ENCODE measurements at regions not wholly inside any gene's neighbourhood (a gene's known extent, or its start where the extent isn't known, plus 50 kb on each side); places are given as distances from the start of the nearest gene placed in this dataset.
"Not testable (repeated sequence)": the region's sequence is repeated elsewhere in the genome, so short reads cannot be mapped to it uniquely, and the experiment has no call there.

- H3K4me3 ChIP-seq (ENCODE audit: low read depth, low read length) = no peak overlapping the region
- H2AFZ ChIP-seq = no peak overlapping the region
- no peaks in the 10 kb centered on the region for H3K4me1 ChIP-seq
- no peaks in the 10 kb centered on the region for H3K9me3 ChIP-seq (ENCODE audit: control insufficient read depth, low read length)
- no peak overlapping the region for H3K9ac ChIP-seq
- no peaks in the 10 kb centered on the region for H3K36me3 ChIP-seq (ENCODE audit: control insufficient read depth, insufficient read depth, low read length)
- no peaks in the 10 kb centered on the region for H3K27me3 ChIP-seq (ENCODE audit: control insufficient read depth, insufficient read depth, low read length)
- H3K27ac ChIP-seq = no peak overlapping the region
- no peak for TF ChIP-seq CTCF (IDR thresholded peaks at IDR 0.05)
- H3K79me2 ChIP-seq = no peaks in the 10 kb centered on the region
- no peak overlapping the region for H3K4me2 ChIP-seq (ENCODE audit: low read length)
Measured at GRCh38 chr2:180829261-180829660, 151.1 kb upstream of the UBE2E3 start.

DNA sequence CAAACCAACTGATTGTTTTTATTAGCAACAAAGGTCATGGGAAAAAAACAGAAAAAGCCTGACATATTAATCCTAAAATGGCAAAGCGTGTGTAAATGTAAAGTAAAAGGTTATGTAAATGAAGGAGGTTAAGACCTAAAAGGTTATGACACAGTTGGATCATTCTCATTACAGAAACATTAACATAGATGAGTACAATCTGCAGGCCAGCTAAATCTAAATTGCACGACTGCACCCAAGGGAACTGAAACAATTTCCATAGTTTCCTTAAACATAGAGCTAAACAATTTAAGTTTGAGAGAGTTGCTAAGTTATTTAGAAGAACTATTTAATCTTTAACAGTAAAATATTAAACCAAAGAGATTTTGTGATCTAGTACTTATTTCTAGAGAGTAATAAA lies 151.6 kb upstream of the UBE2E3 start:
- no peak overlapping the region for H3K9ac ChIP-seq
- H2AFZ ChIP-seq = no peak overlapping the region
- no peaks in the 10 kb centered on the region for H3K79me2 ChIP-seq
- no peak for TF ChIP-seq CTCF (IDR thresholded peaks at IDR 0.05)
- no peak overlapping the region for H3K4me2 ChIP-seq (ENCODE audit: low read length)
- H3K9me3 ChIP-seq (ENCODE audit: control insufficient read depth, low read length) = no peaks in the 10 kb centered on the region
- no peaks in the 10 kb centered on the region for H3K4me1 ChIP-seq
- no peak overlapping the region for H3K4me3 ChIP-seq (ENCODE audit: low read depth, low read length)
- H3K27ac ChIP-seq = no peak overlapping the region
- H3K36me3 ChIP-seq (ENCODE audit: control insufficient read depth, insufficient read depth, low read length) = no peaks in the 10 kb centered on the region
- H3K27me3 ChIP-seq (ENCODE audit: control insufficient read depth, insufficient read depth, low read length) = no peaks in the 10 kb centered on the region

DNA sequence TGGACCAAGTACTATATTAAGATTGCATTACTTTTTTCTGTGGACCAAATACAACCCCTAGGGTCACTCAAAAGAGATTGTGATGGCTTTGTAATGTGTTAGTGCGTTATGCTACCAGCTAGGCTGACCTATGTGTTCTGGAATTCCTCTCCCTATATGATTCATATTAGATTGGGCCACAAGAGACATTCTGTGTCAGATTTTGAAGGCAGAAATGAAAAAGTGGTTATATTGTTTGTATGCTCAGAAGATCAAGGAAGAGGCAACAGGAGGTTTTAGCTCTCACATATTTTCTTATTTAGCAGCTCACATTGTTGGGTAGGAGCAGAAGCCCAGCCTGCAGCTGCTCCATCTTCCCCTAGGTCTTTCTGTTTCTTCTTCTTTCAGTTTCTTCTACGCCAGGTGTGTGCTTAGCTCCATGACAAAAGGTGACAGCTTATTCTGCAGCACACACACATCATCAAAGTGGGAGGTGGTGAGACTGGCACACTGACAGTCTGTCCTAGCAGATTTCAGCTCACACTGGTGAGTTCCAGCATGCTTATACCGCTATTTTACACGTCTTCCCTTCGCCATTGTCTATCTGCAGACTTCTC lies 156.8 kb upstream of the UBE2E3 start:
- Histone ChIP-seq H3K9ac (no peak overlapping the region), H3K4me3 (ENCODE audit: low read depth, low read length) (no peak overlapping the region), H3K9me3 (ENCODE audit: control insufficient read depth, low read length) (no peaks in the 10 kb centered on the region), H3K79me2 (no peaks in the 10 kb centered on the region), H2AFZ (no peak overlapping the region), H3K27me3 (ENCODE audit: control insufficient read depth, insufficient read depth, low read length) (no peaks in the 10 kb centered on the region), H3K36me3 (ENCODE audit: control insufficient read depth, insufficient read depth, low read length) (no peaks in the 10 kb centered on the region), H3K4me2 (ENCODE audit: low read length) (no peak overlapping the region), H3K4me1 (no peaks in the 10 kb centered on the region), H3K27ac (no peak overlapping the region)
- no peak for TF ChIP-seq CTCF (IDR thresholded peaks at IDR 0.05)

- no peak for TF ChIP-seq CTCF (IDR thresholded peaks at IDR 0.05)
- Histone ChIP-seq H3K9me3 (ENCODE audit: control insufficient read depth, low read length) (no peaks in the 10 kb centered on the region), H3K4me1 (no peaks in the 10 kb centered on the region)
Measured at GRCh38 chr2:180819106-180819505, 161.3 kb upstream of the UBE2E3 start.

DNA sequence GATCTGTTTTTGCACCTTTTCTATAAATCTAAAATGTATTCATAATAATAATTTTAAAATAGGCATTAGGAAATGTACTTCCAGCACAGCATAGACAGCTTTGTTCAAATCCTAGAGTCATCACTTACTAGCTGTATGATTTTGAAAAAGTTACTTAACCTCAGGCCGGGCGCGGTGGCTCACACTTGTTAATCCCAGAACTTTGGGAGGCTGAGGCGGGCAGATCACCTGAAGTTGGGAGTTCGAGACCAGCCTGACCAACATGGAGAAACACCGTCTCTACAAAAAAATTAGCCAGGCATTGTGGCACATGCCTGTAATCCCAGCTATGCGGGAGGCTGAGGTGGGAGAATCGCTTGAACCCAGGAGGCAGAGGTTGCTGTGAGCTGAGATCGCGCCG lies 161.7 kb upstream of the UBE2E3 start:
- H3K4me2 ChIP-seq (ENCODE audit: low read length); H3K27me3 ChIP-seq (ENCODE audit: control insufficient read depth, insufficient read depth, low read length); H3K4me3 ChIP-seq (ENCODE audit: low read depth, low read length); H2AFZ ChIP-seq; H3K36me3 ChIP-seq (ENCODE audit: control insufficient read depth, insufficient read depth, low read length); H3K9ac ChIP-seq; H3K79me2 ChIP-seq; H3K4me1 ChIP-seq; H3K27ac ChIP-seq; H3K9me3 ChIP-seq (ENCODE audit: control insufficient read depth, low read length): not testable (repeated sequence)

More at GRCh38 chr2:180819106-180819505, 161.3 kb upstream of the UBE2E3 start:
- Histone ChIP-seq H3K36me3 (ENCODE audit: control insufficient read depth, insufficient read depth, low read length) (no peaks in the 10 kb centered on the region), H3K27me3 (ENCODE audit: control insufficient read depth, insufficient read depth, low read length) (no peaks in the 10 kb centered on the region), H3K4me2 (ENCODE audit: low read length) (no peak overlapping the region), H3K27ac (no peak overlapping the region), H3K4me3 (ENCODE audit: low read depth, low read length) (no peak overlapping the region), H3K79me2 (no peaks in the 10 kb centered on the region), H3K9ac (no peak overlapping the region), H2AFZ (no peak overlapping the region)

All from parathyroid adenoma (tissue), 2 donors.